ENCODE measurements at regions not wholly inside any gene's neighbourhood (a gene's known extent, or its start where the extent isn't known, plus 50 kb on each side); places are given as distances from the start of the nearest gene placed in this dataset.

DNA sequence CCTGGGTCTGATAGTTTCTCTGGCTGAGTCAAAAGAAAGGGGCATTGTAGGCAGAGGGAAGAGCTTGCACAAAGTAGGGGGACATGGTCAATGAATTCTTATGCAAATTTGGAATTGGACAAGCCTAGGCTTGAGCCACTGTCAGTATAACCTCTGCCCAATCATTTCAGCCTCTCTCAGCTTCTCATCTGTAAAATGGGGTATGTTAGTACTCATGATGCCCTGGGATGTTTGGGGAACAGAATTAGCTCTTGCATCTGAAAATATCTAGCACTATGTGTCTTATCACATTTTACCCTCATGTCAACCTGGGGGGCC, 148.6 kb downstream of the DHX35 start:
- no peak for DNase-seq

DNA sequence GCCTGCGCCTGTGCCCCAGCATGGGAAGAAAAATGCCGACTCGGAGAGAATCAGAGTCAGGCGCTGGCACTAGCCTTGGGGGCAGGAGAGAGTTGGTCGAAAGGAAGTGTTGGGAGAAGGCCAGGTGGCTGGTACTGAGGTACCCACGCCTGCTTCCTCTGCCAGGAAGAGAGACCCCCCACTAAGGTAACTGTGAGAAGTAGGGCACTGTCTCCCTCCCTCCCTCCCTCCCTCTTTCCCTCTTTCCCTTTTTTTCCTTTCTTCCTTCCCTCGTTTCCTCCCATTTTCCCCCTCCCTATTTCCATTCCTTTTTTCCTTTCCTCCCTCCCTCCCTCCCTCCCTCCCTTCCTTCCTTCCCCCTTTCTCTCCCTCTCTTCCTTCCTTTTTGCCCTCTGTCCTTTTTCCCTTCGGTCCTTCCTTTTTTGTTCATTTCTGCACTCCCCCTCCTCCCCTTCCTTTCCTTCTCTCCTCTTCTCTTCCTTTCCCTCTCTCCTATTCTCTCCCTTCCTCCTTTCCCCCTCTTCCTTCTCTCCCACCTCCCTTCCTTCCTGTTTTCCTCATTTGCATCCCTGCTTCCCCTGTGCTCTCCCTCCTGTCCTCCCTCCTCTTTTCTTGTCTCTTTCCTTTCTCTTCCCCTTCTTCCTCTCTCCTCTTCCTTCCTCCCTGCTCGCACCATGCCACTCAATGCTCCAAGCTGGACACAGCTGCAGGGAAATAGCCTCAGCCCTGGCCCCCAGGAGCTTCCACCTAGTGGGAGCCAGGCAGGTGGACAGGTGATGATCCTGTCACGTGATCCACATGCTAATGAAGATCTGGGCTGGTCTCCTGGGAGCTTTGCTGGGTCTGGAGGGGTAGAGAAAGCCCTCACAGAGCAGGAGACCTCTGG, 148.0 kb downstream of the DHX35 start:
- DNase-seq = no peak

DNA sequence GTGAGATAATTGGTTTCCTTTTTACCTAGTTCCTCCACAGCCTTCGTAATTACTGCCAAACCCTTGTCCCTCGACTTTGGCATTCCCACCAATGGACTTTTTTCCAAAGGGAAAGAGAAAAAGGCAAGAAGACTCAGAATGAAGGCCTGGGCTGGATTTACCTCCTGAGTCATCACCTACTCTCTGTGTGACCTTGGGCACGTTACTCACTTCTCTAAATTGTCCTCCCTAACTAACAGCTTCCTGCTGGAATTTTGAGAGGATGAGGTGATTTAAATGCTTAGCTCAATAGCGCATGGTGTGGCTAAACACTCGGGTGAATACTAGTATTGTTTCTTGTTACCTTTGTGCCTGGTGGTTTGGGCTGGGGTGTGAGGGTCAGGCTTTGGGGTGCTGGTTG, 146.6 kb downstream of the DHX35 start:
- no peak for DNase-seq

DNA sequence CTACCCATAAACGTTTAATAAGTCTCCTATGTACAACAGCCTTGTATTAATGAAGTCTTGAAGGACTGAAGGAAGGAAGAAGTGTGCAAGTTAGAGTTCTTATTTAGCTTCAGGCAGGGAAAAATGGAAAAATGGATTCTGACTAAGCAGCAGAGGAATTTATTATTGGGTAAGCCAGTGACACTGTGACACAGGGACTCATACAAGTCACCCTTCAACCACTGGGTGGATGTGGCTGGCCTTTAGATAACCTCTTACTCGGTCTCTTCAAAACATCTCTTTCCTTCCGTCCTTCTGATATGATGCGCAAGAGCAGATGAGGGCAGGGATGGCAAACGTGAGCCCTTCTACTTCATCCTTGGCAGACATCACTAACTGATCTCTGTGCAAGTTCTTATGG, 145.6 kb downstream of the DHX35 start:
- no peak for DNase-seq

DNA sequence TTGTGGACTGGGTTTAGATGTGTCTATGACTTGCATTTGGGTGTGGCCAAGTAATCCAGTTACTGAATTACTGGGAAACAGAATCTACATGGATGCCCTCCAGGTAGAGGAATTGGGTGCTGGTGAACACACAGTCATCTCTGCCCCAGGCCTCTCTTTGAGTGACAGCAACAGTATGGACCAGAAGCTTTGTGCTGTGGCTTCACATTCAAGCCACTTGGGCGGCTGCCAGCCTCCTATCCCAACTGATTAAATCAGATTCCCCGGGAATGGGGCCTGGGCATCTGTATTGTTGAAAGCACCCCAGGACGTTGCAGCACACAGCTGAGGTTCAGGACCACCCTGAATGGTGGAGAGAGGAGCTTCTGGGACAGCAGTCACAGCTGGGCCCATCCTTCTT, 144.6 kb downstream of the DHX35 start:
- no peak for DNase-seq

DNA sequence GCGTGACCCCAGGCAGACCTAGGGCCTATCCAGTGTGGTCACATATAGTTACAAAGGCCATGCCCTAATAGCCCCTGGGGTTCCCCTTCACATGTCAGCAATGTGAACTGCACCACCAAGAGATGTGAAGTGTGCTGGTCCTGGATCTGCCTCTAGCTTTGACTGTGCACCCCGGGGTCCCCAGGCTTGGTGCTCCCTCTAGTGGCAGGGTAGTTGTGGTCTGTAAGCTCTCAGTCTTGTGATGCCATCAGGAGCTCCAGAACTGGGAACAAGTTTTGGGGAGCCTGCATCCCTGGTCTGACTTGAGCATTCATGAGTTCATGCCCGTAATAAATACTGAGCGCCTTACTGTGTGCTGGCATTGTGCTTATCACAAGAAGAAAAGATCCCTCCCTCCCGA, 143.4 kb downstream of the DHX35 start:
- DNase-seq = no peak

DNA sequence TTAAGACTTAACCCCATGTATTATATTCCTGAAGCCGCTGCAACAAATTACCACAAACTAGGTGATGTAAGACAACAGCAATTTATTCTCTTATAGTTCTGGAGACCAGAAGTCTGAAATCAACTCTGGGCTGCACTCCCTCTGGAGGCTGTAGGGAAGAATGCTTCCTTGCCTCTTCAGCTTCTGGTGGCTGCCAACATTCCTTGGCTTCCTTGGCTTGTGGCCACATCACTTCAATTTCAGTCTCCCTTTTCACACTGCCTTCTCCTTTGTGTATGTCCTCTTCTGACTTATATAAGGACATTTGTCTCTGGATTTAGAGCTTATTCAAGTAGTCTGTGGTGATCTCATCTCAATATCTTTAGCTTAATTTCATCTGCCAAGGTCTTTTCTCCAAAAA, 141.6 kb downstream of the DHX35 start:
- DNase-seq = no peak

DNA sequence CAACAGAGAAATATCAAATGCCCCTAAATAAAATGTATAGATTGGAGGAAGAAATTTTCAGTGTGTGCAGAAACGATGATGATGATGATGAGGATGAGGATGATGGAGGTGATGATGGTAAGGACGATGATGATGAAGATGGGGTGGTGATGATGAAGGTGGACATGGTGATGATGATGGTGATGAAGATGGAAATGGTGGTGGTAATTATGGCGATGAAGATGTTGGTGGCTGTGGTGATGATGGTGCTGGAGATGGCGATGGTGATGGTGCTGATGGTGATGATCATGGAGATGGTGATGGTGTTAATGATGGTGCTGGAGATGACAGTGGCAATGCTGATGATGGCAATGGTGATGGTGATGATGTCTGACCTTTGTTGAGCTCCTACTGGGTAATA, 141.2 kb downstream of the DHX35 start:
- no peak for DNase-seq

DNA sequence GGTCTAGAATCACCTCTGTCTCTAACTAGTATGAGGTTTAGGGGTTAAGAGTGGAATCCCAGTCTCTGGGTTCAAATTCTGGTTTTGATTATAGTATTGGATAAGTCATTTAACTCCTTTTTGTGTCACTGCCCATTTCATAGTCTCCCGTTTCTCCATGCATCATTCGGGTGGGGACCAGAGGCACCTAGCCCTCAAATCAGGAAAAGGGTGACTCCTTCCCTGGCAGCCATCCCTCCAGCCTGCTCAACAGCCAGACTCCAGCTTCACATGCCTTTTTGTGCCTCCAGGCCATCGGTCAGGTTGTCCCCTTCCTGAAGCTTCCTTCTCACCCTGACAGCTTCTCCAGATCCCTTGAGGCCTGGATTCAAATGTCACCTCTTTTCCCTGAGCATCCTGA, 139.8 kb downstream of the DHX35 start:
- no peak for DNase-seq

DNA sequence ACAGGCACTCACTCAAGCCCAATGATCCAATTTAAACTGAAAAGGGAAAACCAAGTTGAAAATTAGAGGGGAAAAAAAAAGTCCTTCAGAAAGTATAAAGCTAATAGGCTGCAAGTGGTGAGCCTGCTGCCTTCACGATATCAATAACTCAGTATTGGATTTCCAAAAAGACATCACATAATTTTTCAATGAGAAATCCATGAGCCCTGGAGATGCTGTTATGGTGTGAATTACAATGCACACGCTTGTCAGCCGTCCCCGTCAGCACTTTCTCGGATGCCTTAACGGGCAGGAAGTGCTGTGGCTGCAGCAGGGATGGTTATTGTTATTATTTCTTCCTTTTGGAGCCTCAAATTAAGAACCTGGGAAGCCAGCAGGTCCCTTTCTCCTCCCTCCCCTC, 138.5 kb downstream of the DHX35 start:
- DNase-seq = no peak

DNA sequence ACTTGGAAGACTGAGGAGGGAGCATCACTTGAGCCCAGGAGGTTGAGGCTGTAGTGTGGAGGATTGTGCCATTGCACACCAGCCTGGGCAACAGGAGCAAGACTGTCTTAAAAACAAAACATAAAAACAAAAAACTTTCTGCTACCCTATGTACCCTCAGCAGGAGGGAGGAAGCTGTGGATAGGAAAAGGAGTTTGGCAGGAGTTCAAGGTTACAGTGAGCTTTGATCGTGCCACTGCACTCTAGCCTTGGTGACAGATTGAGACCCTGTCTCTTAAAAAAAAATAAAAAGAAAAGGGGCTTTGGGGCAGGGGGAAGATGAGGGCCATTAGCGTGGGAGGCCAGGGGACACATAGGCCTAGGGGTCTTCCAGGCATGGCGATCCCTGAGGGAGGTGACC, 135.7 kb downstream of the DHX35 start:
- DNase-seq = no peak

DNA sequence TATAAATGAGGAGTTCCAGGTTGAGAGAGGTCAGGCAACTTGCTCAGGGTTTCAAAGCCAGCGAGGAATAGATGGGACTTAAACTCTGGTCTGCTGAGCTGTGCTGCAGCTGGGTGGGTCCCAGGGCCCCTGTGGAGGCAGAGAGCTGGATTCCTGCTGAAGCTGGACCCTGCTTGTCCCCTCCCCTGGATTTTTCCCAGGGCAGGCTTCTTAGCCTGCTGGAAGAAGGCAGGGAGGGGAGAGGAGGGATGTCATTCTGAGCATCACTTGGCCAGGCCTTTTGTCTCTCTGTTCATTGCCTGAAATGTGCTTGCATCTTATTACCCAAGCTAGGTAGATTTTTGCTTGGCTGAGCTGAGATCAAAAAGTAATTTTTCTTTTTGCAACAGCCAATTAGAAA, 133.7 kb downstream of the DHX35 start:
- no peak for DNase-seq

DNA sequence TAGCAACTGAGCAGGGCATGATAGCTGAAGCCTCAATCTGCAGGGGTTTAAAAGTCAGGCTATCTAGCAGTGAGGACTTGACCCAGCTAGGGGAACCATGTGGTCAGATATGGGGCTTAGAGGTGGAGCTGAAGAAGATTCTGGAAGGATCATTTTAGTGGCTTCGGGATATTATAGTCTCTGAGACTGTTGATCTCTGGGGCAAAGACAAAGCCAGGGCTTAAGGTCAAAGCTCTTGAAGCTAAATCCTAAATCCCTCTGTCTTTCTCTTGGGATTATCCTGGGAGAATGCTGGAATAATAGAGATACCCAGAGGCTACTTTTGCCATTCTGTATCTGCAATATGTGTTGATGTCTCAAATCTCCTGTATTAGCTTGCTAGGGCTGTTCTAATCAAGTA, 132.2 kb downstream of the DHX35 start:
- DNase-seq = no peak

DNA sequence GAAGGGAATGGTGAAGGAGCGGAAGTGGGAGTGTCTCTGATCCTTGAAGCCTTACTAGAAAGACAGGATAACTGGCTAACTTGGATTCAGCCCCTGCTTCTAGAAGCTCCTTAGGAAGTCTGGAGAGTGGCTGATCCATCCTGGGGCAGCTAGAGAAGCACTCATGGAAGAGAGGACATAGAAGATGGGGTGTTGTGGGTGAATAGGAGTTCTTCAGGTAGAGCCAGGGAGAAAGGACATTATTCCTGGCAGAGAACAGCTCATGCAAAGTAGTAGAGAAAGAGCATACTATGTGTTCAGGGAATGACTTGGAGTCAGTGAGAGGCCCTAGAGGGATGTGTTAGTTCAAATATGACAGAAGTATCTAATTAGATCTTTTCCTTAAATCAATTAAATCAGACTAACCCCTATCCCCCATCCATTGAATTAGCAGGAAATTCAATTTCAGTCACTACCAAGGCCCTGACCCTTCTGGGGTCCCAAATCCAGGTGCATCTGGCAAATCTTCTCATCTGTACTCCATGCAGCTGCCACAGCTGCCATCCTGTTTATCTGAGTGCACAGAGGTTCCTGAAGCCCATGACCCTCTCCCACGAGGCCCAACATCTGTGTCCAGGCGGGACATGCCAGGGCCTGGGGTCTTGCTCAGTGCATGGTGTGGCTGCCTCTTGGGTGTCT, 130.7 kb downstream of the DHX35 start:
- DNase-seq = no peak

DNA sequence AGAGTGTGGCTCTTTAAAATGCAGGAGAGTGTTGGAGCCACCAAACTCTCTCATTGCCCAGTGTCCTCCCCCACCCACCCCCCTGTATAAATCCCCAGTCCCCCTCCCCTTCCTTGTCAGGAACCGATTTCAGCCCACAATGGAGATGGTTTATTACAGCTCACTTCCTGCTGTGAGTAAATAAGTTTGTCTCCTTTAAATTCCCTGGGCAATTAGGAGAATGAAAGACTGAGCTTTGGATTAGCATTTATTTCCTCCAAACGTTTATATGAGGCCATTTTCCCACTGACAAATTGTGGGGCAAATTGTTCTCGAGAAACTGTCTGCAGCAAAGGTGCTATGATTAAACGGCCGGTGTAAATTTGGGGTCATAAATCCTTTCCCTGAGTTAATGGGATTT, 128.8 kb downstream of the DHX35 start:
- no peak for DNase-seq

DNA sequence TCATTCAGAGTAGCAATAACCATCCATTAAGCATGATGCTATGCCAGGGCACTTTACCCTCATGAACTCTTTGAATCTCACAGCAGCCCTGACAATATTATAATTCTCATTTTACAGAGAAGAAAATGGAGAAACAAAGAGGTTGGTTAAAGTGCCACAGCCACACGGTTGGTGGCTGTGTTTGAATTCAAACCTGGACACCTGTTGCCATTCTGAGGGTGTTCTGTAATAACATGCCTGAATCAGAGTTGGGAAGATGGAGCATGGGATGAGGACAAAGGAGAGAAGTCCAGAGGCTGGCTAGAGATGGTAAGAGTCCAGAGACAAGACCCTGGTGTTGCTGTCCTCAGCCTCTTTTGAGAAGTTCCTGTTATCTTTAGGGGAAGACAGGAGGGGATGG, 127.7 kb downstream of the DHX35 start:
- DNase-seq = no peak

Data from right forelimb (tissue), 1 donor.